HG03280 (cell line): ENCODE measurements at regions not wholly inside any gene's neighbourhood (a gene's known extent, or its start where the extent isn't known, plus 50 kb on each side); places are given as distances from the start of the nearest gene placed in this dataset.

Experiments
- ATAC-seq: cut with Tn5 transposase; IDR thresholded peaks from one replicate; pipeline ENCODE4 v1.9.1; 2021; ENCODE audit warnings: mild to moderate bottlenecking, moderate library complexity; ENCODE audit not compliant: unreplicated experiment

DNA sequence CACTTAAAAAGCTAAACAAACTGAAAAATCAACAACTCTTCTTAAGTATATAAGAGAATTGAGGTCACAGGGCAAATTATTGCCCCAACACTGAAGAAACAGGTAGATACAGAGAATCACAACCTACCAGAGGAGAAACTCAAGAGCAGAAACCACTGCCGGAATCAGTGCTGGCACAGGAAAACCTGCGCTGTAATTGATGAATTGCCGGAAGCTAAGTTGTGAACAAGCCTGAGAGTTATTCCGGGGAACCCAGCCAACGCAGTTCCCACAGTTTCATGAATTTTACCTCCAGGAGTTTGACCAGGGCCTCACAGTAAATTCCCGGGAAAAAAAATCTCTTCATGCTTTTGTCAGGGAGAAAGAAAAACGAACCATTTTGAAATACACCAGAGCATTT lies 657.1 kb upstream of the BRINP3 start:
- ATAC-seq: no peak

DNA sequence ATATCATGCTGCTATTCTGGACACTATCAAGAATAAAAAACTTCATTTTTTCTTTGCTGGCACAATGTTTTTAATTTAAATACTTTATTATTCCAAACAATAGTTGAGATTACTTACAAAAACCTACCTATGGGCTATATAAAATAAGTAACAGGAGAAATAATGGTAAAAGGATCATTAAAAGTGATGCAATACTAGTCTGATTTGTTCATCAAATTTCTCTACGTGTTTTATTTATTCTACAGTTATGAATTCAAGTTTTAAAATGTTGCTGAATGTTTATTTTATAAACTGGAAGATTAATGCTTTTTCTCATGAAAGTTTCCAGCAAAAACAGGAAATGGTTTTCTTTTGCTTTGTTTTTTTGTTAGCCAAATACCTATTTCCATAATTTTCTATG lies 662.4 kb upstream of the BRINP3 start:
- ATAC-seq: no peak

DNA sequence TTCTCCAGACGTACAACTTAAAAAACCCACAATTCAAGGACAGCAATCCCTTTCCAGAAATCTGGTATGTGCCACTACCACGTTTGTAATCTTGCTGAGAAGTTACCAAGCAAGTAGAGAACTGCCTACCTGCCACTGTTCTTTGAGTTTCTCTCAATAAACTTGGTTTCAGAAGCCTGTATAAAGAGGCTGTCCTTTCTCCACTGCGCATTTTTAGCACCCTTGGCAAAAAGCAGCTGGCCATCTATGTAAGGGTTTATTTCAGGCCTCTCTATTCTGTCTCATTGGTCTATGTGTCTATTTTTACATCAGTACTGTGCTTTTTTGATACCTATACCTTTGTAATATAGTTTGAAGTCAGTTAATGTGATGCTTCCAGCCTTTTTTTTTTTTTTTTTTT lies 665.1 kb upstream of the BRINP3 start:
- no peak for ATAC-seq

DNA sequence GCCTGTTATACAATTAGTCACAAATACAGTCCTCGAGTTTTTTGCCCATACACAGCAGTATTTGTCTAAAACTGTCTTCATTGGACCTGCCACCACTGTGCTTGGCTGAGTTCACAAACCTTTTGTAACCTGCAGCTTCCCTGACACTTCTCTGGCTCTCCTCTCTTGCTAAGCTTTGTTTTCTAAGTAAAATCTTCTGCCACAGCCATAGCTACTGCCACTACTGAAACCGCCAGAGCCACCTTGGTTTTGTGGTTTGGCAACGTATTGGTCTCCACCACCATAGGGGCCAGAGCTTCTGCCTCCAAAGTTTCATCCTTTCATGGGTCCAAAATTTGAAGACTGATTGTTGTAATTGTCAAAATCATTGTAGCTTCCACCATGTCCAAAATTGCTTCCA lies 668.2 kb upstream of the BRINP3 start:
- no peak for ATAC-seq

DNA sequence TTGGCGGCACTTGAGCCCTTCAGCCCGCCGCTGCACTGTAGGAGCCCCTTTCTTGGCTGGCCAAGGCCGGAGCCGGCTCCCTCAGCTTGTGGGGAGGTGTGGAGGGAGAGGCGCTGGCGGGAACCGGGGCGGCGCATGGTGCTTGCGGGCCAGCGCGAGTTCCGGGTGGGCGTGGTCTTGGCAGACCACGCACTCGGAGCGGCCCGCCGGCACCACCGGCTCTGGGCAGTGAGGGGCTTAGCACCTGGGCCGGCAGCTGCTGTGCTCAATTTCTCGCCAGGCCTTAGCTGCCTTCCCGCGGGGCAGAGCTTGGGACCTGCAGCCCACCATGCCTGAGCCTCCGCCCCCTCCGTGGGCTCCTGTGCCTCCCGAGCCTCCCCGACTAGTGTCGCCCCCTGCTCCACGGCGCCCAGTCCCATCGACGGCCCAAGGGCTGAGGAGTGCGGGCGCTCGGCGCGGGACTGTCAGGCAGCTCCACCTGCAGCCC lies 673.7 kb upstream of the BRINP3 start:
- no peak for ATAC-seq

DNA sequence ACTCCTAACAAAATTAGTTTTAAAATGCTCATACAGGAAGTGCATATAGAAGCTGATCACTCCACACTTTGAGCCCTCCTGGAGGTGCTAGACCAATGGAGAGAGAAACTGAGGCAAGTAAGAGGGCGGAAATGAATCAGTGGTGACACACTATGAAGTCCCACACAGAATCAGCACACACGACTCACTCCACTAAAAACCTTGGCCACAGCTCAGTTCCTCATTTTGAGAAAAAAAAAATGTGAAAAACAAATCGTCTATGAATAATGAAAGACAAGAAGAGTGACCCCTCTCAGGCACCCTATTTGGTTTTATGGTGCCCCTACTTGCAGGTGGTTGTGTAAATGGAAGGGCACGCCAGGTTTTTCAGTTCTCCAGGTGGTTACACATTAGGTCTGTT lies 675.1 kb upstream of the BRINP3 start:
- ATAC-seq: no peak

DNA sequence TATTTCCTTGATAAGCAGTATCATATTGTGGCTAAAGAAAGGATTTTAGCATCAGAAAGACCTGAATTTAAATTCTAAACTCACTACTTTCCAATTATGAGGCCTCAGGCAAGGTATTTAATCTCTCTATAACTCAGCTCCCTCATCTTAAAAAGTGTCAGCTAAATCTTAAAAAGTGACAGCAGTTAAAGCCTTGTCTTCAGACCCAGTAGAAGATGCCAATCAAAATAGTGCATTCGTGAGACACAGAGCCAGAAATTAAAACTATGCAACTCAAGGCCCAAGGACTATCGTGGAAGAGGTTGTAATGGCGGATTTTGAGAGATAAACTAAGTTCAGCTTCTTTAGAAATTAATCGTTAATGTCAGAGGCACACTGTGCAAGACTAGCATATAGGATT lies 677.5 kb upstream of the BRINP3 start:
- ATAC-seq: no peak

DNA sequence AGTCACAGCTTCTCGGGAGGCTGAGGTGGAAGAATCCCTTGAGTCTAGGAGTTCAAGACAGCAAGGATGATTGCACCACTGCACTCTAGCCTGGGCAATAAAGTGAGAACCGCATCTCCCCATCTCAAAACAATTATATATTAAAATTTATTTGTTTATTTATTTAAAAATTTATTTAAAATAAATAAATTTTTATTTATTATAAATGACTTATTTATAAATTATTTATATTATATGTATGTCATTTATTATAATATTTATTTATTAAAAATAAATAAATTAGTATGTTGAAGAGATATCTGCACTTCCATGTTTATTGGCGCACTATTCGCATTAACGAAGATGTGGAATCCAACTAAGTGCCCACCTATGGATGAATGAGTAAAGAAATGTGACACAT lies 683.2 kb upstream of the BRINP3 start:
- no peak for ATAC-seq

DNA sequence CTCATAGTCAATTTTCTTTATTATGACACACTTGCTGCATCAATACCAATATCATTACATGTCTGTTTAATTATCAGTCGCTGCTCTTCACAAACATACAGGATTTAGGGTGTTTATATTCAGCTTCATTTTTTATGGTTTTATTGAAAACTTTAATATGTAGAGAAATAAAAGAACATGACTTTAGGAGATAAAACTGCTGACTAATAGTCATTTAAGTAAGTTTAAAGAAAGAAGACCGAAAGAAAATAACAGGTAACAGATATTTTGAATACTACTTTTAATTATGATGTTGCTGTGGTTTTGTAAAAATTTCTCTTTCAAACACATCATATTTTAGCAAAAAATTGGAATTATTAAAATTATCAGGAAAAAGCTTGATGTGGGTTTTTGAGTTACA lies 685.1 kb upstream of the BRINP3 start:
- no peak for ATAC-seq

DNA sequence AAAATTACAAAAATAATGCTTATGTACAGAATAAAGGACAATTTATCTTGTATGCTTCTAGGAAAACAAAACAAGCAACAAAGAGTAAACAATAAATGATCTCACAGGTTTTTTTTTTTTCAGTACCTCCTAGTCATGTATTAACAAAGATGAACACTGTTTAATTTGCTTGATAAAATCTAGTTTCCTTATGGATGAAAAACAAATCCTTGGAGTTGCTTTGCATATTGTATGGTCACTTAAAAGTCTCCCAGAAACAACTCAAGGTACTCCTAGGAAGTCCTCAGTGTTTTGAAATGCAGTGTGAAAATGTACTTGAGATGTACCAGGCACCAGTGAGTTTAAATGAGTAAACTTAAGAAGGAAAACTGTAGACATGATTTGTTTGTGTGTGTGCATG lies 686.0 kb upstream of the BRINP3 start:
- no peak for ATAC-seq

DNA sequence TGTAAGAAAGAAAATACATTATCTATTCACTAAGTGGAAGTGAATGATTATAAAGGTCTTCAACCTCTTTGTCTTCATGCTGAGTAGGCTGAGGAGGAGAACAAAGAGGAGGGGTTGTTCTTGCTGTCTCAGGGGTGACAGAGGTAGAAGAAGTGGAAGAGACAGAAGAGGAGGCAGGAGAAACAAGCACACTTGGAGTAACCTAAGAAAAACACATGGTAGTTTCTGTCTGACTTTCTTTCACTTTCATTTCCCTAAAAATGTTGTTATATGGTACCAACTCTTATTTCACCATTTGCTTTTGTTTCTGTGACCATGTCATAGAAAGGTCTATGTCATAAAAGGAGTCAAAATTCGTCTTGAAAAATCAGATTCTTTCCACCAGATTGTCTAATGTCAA lies 696.6 kb upstream of the BRINP3 start:
- ATAC-seq: peak; percentile 99

DNA sequence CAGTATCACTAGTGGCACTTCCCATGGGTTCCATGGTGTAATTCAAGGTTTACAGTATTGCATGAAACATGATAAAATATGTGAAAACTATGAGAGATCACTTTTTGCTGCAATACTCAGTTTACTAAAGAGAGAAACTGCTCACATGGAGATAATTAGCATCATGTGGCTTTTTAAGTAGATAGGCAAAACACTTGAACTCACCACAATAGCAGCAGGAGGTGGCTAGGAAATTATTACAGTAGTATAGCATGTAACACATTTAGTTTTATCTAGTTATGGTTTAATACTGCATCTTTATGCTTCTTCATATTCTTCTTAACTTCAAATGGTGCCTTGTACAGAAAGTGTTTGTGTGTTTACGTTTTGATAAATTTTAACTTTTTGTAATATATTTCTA lies 698.5 kb upstream of the BRINP3 start:
- no peak for ATAC-seq

DNA sequence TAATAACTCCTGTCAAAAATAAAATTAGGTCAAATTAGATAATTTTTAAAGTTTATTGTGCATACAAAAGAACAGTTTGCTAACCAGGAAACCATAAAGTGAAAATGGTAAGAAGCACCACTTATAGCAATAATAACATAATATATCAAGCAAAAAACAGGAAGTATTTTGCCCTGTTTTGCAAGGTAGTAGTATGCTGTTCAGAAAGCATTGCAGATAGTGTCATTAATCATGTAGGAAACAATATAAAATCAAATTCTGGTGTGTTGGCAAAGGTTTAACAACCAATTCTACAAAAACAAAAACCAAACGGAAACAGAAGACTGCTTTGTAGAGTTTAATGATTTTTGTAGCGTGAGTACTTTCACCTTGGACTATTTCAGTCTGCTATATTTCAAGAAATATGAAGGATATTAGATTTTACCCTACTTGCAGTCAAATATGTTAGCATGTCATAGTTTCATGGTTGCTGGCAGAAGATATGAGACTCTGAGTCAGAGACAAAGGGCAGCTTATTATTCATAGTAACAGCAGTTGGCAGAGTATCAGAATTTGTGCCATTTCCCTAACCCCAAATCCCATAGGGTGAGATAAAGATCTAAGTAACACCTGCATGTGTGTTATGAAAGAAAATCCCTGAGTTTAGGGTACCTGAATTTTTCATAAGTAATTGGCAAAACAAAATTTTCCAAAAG lies 729.0 kb upstream of the BRINP3 start:
- ATAC-seq: no peak

DNA sequence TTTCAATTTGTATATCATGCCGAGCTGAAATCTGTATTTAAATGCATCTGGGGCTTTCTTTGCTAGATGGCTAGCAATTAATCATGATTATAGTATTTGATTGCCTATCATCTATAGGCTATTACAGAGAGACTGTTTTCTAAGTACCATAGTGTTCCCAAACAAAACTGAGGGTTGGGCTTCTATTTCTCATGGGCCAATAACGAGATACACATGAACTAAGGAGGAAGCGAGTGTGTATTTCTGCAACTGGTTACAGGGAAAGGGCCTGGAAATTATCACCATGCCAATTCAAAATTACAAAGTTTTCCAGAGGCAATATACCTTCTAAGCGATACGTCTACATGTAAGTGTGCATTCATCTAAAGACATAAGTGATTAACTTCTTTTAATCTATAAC lies 744.5 kb upstream of the BRINP3 start:
- ATAC-seq: no peak

DNA sequence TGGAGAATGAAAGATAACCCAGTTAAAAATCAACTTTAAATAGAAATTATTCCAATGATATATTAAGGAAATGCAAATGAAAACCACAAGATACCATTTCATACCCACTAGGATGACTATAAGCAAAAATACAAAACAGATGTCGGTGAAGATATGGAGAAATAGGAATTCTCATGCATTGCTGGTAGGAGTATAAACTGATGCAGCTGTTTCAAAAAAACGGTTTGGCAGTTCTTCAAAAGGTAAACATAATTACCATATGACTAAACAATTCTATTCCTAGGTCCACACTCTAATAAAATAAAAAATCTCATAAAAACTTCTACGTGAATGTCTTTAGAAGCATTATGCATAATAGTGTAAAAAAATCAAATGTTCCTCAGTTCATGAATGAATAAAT lies 763.3 kb upstream of the BRINP3 start:
- ATAC-seq: no peak

DNA sequence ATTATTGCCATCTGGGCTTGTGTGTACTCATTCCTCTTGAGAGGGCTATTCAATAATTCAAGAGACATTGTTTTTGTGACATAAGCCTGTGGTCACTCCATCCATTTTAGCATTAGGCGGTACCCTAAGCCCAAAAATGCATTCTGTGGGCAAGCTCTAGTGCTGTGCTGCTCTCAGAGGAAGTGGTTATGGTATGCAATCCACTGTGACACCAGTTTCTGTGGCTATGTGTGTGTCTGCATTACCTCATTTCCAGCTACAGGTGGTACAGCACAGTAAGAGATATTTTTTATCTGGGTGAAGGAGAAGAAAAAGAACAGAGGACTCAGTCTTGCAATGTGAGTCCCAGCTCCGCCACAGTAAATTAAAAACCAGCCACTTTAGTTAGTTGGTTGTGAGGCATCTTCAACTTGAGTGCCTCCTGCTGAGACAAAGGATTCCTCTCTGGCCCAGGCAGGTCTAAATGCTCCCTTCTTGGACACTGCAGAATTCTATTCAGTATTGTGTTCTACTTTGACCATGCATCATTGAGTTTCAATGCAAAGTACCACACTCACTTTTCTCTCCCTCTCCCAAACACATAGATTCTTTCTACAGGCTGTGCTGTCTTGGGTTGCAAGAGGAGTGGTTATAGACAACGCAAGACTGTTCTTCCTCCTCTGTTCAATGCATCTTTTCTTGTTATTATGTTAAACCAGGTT lies 777.8 kb upstream of the BRINP3 start:
- ATAC-seq: no peak

DNA sequence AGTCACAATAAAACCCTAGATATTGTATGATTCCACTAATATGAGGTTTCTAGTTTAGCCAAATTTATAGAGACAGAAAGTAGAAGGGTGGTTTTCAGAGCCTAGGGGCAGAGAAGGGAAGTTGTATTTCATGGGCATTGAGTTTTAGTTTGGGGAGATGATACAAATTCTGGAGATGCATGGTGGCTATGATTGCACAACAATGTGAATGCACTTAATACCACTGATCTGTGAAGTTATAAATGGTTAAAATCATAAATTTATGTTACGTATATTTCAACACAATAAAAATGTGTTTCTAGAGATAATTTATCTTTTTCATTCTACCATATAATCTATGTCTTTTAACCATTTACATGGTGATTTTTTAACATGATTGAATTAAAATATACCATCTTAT lies 779.3 kb upstream of the BRINP3 start:
- no peak for ATAC-seq

DNA sequence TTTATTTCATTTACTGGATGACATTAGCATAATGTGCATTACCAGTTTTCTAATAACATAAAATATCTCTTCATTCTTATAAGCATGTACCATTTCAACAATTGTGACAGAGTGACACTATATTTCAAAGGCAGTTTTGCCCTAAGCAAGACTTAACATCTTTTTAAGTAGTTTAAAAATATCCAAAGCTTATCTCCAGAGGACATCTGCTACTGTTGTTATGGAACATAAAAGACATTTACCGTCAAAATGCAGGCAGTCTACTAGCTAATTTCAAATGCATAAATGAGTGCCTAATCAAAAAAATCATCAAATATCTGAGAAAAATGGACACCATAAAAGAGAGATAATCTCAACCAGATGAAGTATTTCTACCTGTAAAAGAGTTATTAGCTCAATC lies 782.4 kb upstream of the BRINP3 start:
- no peak for ATAC-seq

DNA sequence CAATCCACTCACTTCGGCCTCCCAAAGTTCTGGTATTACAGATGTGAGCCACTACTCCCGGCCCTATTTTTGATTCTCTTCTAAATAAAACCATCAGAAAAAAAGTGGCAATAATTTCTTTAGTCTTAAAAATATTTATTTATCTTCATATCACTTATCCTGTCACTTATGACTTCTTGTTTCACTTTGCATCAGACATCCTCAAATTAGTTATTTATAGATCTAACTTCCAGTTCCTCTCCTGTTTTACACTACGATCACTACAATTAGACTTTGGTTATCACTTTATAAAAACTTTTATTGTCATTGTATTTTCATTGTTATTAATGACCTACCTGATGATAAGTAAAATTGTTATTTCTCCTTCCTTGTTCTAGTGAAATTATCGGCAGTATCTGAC lies 783.4 kb upstream of the BRINP3 start:
- ATAC-seq: no peak

DNA sequence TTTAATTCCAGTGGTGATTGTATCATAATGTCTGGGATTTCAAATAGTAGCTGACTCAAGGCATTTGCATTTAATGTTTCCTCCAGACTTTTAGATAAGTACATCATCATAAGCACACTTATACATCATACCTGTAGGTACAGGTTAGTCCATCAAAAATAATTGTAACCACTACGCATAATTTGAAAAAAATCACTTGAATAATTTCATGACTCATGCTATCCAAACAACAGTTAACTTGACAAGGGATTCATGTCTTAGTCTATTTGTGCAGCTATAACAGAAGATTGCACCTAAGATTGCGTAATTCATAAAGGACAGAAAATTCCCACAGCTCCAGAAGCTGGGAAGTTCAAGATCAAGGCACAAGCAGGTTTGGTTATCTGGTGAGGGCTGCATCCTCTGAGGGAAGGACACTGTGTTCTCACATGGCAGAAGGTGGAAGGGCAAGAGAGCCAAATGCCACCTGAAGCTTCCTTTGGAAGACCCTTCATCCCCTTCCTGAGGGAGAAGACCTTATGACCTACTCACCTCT lies 801.7 kb upstream of the BRINP3 start:
- ATAC-seq: no peak

DNA sequence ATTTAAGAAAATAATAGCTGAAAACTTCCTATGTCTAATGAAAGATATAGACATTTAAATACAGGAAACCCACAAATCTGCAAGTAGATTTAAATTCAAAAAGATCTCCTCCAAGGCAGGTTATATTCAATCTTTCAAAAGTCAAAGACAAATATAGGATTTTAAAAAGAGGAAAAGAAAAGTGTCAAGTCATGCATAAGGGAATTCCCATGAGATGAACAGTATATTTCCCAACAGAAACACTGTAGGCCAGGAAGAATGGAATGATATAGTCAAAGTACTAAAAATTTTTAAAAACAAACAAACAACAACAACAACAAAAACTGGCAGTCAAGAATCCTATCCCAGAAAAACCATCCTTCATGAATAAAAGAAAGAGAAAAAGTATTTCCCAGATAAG lies 806.5 kb upstream of the BRINP3 start:
- ATAC-seq: no peak

DNA sequence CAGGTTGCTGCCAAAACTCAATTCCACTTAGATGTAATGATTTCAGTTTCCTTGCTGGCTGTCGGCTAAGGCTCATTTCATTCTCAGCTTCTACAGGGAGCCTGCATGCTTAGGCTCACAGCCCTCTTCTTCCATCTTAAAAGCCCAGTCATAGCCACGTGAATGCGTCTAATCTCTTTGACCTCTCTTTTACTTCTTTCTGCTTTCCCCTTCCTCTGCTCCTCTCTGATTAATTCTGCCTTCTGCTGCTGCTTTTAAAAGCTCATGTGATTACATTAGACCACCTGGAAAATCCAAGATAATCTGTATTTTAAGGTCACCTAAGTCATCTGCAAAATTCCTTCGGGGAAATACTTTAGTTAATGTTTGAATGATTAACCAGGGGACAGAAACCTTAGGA lies 812.8 kb upstream of the BRINP3 start:
- ATAC-seq: no peak

DNA sequence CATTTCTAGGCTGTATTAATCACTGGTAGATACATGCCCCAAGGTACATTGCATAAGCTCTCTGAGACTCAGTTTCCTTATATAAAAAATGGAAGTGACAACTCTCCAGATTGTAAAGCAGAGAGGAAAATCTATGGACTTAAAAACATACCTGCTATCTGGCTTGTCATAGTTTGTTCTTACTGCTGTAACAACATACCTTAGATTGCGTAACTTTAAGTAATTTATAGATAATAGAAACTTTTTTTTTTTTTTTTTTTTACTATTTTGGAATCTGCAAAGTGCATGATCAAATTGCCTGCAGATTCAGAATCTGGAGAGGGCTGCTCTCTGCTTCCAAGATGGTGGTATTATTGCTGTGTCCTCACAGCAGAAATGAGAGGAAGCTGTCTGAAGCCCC lies 827.7 kb upstream of the BRINP3 start:
- ATAC-seq: no peak
